Hematopoietic multipotent progenitor cell treated with erythropoietin and hydrocortisone succinate and interleukin-3 and kit ligand, for 15 days (in vitro differentiated cells): ENCODE measurements at regions not wholly inside any gene's neighbourhood (a gene's known extent, or its start where the extent isn't known, plus 50 kb on each side); places are given as distances from the start of the nearest gene placed in this dataset.

Experiments
- DNase-seq: peaks from one replicate; pipeline ENCODE4 v3.0.0-alpha.2; 2015; ENCODE audit warnings: low spot score

DNA sequence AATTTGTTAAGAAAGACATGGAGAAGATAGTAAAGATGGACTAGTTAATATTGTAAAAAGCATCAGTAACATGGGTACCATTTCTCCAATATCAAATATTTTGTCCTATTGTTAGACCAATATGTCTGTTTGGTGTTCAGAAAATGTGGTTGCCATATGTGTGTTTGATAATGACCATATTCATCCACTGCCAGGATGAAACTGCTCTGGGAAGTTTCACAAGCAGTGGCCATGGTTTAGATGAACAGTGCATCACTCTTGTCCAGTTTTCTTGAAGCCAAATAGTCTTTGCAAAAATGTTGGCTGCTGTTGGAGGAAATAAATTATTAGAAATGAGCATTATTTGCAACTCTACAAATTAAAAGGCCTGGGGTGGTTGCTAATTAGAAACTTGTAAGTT is 333.8 kb downstream of the NUF2 start:
- no peak for DNase-seq

- no peak for DNase-seq
Observed at GRCh38 chr1:163656095-163656759, 334.5 kb downstream of the NUF2 start.

DNA sequence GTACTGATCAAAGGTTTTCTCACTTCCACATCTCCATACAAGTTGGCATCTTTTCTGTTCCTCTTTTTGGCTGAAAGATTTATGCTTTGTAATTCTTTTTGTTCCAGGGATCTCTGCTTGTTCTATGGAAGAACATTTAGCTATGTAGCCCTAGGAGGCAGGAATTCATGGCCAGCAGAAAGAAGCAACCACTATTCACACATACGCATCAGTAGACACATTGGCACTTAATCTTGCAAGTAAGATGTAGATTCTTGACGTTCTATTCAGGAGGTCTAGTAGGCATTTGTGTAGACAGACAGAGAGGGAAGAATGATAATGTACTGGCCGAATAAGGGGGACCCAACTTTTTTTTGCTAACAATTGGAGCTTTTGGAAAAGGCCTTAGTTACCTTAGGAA is 336.0 kb downstream of the NUF2 start:
- no peak for DNase-seq

- no peak for DNase-seq
Observed at GRCh38 chr1:163661391-163661790, 339.6 kb downstream of the NUF2 start.

- no peak for DNase-seq
Observed at GRCh38 chr1:163664671-163665335, 343.0 kb downstream of the NUF2 start.

GRCh38 chr1:163668472-163668871 is 346.7 kb downstream of the NUF2 start:
- DNase-seq: no peak

DNA sequence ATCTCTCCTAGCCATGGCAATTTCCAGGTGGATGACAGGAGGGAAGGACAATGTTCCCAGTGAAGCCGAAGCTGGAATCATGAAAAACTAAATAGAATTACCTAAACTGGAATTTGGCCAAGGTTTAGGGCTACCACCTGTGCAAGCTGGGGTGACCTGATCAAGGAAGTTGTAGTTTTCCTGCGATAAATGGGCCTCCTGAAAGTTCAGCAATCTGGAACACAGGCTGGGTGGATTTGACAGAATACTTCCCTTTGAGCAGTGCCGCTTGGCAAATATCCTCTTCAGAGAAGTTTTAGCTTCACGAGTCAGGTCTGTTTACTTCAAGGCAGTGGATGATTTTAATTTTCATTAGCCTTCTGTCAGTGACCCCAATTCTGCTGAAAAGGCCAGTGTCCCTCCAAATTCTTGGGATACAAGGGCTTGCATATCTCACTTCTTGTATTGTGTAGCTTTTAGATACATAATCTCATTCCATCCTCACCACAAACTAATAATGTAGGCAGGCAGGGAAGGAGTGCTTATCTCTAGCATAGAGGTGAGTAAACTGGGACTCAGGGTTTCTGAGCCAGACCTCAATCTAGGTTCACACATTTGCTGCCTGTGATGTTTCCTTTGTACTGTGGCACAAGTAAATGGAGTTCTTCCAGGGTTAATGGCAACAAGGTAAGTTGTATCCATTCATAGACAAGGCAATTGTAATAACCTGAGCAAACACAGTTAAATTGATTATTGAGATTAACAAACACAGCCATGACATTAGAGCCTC is 349.4 kb downstream of the NUF2 start:
- DNase-seq: no peak

DNA sequence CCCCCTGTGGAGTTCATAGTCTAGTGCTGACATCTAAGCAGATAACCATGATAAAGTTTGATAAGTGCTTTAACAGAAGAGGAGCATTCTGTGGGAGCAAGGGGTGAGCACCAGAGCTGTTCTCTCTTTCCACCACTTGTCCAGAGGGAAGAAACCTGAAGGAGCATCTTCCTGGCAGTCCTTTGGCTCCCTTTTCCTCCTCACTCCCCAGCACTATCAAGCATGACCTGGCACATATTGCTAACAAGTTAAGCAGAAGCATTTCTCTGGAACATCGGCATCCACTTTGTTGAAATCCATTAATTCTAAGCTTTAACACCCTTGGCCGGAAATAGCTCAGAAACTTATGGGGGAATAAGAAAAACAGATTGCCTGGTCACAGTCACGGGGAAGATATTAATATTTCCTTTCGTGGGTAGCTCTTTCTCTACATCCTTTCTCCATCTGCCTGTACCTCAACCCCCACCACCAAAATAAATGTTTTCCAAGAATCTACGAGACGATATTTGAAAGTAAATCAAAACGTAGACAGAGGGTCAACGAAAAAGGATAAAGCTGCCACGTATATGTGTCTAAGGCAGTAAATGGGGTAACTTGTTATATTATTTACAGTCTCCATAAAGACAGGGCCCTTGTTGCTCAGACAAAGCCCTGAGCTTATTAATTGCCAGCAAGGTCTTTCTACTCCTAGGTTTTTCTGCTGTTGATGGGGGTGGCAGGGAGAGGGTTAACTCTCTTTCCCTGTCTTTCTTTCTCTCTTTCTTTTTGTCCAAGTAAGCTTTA is 351.4 kb downstream of the NUF2 start:
- DNase-seq: no peak

GRCh38 chr1:163673759-163674151 is 352.0 kb downstream of the NUF2 start:
- no peak for DNase-seq

DNA sequence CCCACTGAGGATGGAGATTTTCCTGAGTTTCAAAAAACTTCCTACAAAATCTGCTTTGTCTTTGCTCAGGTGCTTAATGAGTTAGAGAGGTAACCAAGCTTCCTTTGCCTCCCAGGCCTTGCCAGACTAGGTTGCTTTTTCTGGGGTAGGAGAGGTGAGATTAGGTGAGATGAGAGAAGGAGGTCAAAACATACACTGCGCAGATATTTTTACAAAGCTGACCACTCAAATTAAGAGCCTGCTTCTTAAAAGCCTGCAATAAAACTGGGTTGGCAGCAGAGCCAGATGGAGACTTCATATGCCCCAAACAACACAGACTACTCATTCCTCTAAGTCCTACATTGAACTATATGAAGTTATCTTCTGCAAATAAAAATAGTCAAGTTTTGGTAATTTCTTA is 352.5 kb downstream of the NUF2 start:
- DNase-seq: no peak

- no peak for DNase-seq
Observed at GRCh38 chr1:163684785-163685184, 363.0 kb downstream of the NUF2 start.

GRCh38 chr1:163692266-163692665 is 370.5 kb downstream of the NUF2 start:
- DNase-seq: no peak

DNA sequence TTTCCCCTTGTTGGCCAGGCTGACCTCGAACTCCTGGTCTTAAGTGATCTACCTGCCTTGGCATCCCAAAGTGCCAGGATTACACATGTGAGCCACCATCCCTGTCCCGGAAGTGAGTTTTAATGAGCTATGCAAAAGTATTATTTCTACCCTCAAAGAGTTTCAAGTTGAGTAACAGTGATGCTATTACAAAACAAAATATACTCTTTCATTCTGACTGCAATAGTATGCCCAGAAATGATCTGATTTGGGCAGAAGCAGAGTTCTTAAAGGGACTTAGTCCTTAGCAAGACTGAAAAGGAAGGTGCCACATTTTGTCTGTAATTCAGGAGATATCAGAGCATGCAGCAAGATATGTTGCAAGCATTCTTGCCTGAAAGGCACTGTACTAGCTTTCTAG is 375.4 kb downstream of the NUF2 start:
- DNase-seq: no peak

- DNase-seq: no peak
Observed at GRCh38 chr1:163701783-163702374, 380.1 kb downstream of the NUF2 start.

DNA sequence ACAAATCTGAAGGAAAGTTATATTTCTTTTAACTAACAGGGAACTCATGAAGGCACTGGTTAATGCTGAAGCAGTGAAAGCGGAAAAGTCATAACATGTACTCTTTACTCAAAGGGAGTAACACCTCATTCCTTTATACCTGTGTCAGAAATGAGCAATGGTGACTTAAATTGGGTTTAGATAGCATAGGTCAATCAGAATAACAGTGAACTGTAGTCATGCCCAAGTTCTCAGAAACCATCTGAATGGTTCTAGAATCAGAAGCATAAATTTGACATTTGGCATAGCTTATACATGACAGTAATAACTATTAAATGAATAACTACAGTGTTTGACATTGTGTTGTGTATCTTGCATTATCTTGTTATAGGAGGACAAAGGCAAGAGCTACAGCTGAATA is 382.0 kb downstream of the NUF2 start:
- no peak for DNase-seq

- DNase-seq: no peak
Observed at GRCh38 chr1:163706915-163707314, 385.2 kb downstream of the NUF2 start.

DNA sequence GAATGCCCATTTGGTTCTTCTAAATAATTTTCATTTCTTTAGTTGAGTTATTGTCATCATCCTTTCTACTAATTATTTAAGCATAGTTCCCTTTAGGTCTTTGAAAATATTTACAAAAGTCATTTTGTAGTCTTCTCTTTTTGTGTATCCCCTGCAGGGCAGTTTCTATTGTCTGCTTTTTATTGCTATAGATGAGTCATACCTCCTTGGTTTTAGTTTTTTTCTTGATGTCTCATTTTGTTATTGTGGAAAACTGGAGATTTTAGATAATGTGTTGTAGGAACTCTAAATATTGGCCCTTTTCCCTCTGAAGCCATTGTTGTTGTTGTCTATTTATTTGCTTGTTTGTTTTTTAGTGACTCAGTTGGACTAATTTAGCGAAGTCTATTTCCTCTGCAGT is 387.9 kb downstream of the NUF2 start:
- no peak for DNase-seq

DNA sequence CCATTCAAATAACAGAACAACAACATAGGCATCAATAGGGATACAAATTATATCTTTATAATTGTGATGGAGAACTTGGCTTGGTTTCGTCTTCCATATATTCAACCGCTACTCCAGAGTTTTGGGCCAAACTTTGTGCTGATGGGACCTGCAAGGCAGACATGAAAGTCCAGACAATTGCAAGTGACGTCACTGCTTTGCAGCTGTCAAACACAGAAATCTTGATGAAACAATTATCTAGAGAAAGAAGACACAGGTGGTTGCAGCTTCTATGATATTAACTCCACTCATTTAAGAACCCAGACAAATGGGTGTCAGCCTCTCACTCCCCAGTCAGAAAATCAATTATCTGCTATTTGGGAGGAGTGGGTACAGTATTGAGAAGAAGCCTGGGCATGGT is 390.6 kb downstream of the NUF2 start:
- DNase-seq: no peak

DNA sequence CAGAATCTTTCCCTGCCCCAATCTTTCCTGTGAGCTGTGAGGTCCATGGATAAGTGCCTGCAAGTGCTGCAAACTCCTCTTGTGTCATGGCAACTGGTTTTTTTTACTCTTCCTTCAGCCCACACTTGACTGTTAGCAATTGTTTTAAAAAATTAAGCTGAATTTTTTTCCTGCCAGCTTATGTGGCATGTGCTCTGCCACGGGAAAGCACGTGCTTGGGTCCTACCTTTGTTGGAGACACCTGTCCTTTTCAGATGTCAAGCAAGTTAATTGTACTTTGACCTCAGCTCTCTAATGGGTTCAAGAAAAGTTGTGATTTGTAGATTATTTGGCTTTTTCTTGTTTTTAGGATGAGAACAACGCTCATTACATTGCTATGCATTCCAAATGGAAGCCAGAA is 398.5 kb downstream of the NUF2 start:
- no peak for DNase-seq

DNA sequence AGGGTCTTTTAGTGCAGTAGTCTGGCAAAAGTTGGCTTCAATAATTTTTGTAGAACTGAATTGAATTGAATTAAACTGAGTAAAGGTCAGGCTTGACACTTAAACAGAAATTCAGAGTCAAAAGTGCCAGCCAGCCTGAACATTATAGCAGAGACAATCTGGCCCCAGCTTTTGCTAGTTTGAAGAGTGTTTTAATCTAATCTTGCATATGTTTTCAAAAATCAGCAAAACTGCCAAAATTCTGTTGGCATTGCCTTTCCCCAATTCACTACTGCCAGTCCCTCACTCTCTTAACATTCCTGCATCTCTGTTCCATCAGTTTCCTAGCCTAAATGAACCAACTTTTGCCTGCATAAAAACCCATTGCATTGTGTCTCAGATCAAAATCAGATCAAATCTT is 403.8 kb downstream of the NUF2 start:
- DNase-seq: no peak

- DNase-seq: no peak
Observed at GRCh38 chr1:163730411-163730821, 408.7 kb downstream of the NUF2 start.

DNA sequence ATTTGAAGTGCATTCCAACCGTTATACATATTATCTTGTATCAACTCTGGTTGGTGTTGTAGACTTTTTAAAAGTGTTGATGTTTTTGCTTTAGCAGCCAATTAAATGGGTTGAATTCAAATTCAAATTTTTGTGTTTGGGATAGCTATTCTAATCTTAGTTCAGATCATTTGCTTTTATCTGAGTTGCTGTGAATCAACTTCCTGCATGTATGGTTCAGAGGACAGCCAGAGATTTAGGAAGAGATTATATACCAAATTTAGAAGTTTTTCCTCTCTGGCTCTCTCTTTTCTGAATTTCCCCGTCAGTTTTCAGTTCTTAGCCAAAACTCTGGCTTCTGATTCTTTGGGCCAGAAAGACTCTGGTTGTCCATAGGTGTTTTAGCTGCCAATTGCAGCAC is 415.5 kb downstream of the NUF2 start:
- no peak for DNase-seq
